ENCODE measurements at regions not wholly inside any gene's neighbourhood (a gene's known extent, or its start where the extent isn't known, plus 50 kb on each side); places are given as distances from the start of the nearest gene placed in this dataset.

DNA sequence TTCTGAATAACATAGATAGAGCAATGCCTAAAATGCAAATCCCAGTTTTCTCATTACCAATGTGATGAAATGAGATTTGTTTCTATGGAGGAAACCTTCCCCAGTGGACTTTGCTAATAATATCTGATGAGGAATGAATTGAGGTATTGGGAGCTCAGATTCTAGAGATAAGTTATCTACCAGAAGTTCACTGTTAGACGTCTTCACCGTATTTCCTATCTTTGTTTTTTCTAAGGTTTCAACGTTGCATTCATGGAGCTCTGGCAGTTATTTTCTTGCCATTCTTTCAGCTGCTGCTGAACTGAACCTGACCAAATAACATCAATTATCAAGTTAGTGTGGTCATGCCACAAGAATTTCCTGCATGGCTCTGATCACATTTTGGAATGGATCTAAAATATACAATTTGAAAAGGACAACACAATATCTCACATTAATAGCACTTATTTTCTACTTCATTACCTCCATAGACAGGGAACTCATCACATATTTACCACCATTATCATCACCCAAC is 511.8 kb upstream of the LCORL start:
- in situ Hi-C loops (cut with HindIII; ENCODE audit: low pct_unique_long_range_greater_than_20kb, low sequenced_read_pairs): no loop called here
- ChIA-PET CTCF (no interaction called here), POLR2A (no interaction called here)
- Histone ChIP-seq H3K9me3 (ENCODE audit: control insufficient read depth, insufficient read depth, low read depth, low read length) (no peaks in the 10 kb centered on the region), H3K27me3 (ENCODE audit: control insufficient read depth, insufficient read depth, low read length) (no peaks in the 10 kb centered on the region), H3K27ac (ENCODE audit: low read length) (no peak overlapping the region), H3K36me3 (ENCODE audit: control insufficient read depth, insufficient read depth, low read length) (no peaks in the 10 kb centered on the region), H3K4me1 (ENCODE audit: control insufficient read depth, insufficient read depth, low read length) (no peaks in the 10 kb centered on the region), H3K4me3 (ENCODE audit: low read depth in 2 of 2, low read length in 2 of 2) (no peak overlapping the region)
- no peak for TF ChIP-seq TCF7L2 (IDR thresholded peaks at IDR 0.05; ENCODE audit: low read depth, low read length)
- no peak for TF ChIP-seq SIN3A (IDR thresholded peaks at IDR 0.05; ENCODE audit: borderline replicate concordance, insufficient read depth, low read depth, low read length)
- intact Hi-C loops (cut with micrococcal nuclease; ENCODE audit: unreplicated experiment): no loop called here
- DNase-seq (ENCODE audit: low read depth, low spot score): no peak
- BruUV-seq (replicated peaks): no TSS peak
- ATAC-seq: no peak

DNA sequence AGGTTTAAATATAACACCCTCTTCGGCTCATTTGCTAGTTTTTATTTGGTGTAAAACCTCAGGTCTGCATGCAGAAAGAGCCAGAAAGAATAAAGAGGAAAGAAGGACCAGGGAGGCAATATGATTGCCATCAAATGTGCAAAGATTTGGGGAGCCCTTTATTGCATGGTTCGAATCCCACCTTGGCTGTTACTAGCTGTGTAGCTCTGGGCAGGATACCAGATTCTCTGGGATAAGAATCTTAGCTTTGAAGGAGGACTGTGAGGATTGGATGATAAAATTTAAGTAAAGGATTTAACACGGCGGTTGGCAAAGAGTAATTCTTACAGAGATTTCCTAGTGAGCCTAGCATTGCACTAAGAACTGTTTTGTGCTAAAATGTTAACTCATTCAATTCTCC is 510.2 kb upstream of the LCORL start:
- in situ Hi-C loops (cut with HindIII; ENCODE audit: low pct_unique_long_range_greater_than_20kb, low sequenced_read_pairs): no loop called here
- no peaks in the 10 kb centered on the region for H3K9me3 ChIP-seq (ENCODE audit: control insufficient read depth, insufficient read depth, low read depth, low read length)
- no peak for ATAC-seq
- no peak for DNase-seq (ENCODE audit: low read depth, low spot score)
- ChIA-PET POLR2A (no interaction called here), CTCF (no interaction called here)
- H3K4me3 ChIP-seq (ENCODE audit: low read depth in 2 of 2, low read length in 2 of 2): no peak overlapping the region
- intact Hi-C loops (cut with micrococcal nuclease; ENCODE audit: unreplicated experiment): no loop called here
- H3K36me3 ChIP-seq (ENCODE audit: control insufficient read depth, insufficient read depth, low read length): no peaks in the 10 kb centered on the region
- TF ChIP-seq CTCF (IDR thresholded peaks at IDR 0.05) (no peak), TCF7L2 (IDR thresholded peaks at IDR 0.05; ENCODE audit: low read depth, low read length) (no peak), POLR2AphosphoS5 (IDR thresholded peaks at IDR 0.05; ENCODE audit: low read depth, low read length) (no peak), SIN3A (IDR thresholded peaks at IDR 0.05; ENCODE audit: borderline replicate concordance, insufficient read depth, low read depth, low read length) (no peak)
- TF ChIP-seq, protein P1, sequence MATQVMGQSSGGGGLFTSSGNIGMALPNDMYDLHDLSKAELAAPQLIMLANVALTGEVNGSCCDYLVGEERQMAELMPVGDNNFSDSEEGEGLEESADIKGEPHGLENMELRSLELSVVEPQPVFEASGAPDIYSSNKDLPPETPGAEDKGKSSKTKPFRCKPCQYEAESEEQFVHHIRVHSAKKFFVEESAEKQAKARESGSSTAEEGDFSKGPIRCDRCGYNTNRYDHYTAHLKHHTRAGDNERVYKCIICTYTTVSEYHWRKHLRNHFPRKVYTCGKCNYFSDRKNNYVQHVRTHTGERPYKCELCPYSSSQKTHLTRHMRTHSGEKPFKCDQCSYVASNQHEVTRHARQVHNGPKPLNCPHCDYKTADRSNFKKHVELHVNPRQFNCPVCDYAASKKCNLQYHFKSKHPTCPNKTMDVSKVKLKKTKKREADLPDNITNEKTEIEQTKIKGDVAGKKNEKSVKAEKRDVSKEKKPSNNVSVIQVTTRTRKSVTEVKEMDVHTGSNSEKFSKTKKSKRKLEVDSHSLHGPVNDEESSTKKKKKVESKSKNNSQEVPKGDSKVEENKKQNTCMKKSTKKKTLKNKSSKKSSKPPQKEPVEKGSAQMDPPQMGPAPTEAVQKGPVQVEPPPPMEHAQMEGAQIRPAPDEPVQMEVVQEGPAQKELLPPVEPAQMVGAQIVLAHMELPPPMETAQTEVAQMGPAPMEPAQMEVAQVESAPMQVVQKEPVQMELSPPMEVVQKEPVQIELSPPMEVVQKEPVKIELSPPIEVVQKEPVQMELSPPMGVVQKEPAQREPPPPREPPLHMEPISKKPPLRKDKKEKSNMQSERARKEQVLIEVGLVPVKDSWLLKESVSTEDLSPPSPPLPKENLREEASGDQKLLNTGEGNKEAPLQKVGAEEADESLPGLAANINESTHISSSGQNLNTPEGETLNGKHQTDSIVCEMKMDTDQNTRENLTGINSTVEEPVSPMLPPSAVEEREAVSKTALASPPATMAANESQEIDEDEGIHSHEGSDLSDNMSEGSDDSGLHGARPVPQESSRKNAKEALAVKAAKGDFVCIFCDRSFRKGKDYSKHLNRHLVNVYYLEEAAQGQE (IDR thresholded peaks at IDR 0.05; ENCODE audit: insufficient read depth in 1 of 2, low read depth in 2 of 2, low read length in 1 of 2): no peak
- no TSS peak for BruUV-seq (replicated peaks)
- H3K27me3 ChIP-seq (ENCODE audit: control insufficient read depth, insufficient read depth, low read length): no peaks in the 10 kb centered on the region
- no peak overlapping the region for H3K27ac ChIP-seq (ENCODE audit: low read length)
- H3K4me1 ChIP-seq (ENCODE audit: control insufficient read depth, insufficient read depth, low read length): no peaks in the 10 kb centered on the region

GRCh38 chr4:18529482-18529881 is 507.9 kb upstream of the LCORL start:
- POLR2A ChIA-PET: no interaction called here
- Histone ChIP-seq H3K9me3 (ENCODE audit: control insufficient read depth, insufficient read depth, low read depth, low read length) (no peaks in the 10 kb centered on the region), H3K27me3 (ENCODE audit: control insufficient read depth, insufficient read depth, low read length) (no peaks in the 10 kb centered on the region), H3K4me3 (ENCODE audit: low read depth in 2 of 2, low read length in 2 of 2) (no peak overlapping the region), H3K4me1 (ENCODE audit: control insufficient read depth, insufficient read depth, low read length) (no peaks in the 10 kb centered on the region), H3K27ac (ENCODE audit: low read length) (no peak overlapping the region), H3K36me3 (ENCODE audit: control insufficient read depth, insufficient read depth, low read length) (no peaks in the 10 kb centered on the region)
- intact Hi-C loops (cut with micrococcal nuclease; ENCODE audit: unreplicated experiment): no loop called here
- BruUV-seq (replicated peaks): no TSS peak
- in situ Hi-C loops (cut with HindIII; ENCODE audit: low pct_unique_long_range_greater_than_20kb, low sequenced_read_pairs): no loop called here
- CTCF ChIA-PET: no interaction called here
- ATAC-seq (no peak), DNase-seq (ENCODE audit: low read depth, low spot score) (no peak)
- TF ChIP-seq, protein P1 (IDR thresholded peaks at IDR 0.05; ENCODE audit: insufficient read depth in 1 of 2, low read depth in 2 of 2, low read length in 1 of 2): no peak
- TF ChIP-seq SIN3A (IDR thresholded peaks at IDR 0.05; ENCODE audit: borderline replicate concordance, insufficient read depth, low read depth, low read length) (no peak), CTCF (IDR thresholded peaks at IDR 0.05) (no peak), TCF7L2 (IDR thresholded peaks at IDR 0.05; ENCODE audit: low read depth, low read length) (no peak), POLR2AphosphoS5 (IDR thresholded peaks at IDR 0.05; ENCODE audit: low read depth, low read length) (no peak)

All from Panc1 (cell line).